ENCODE measurements at regions not wholly inside any gene's neighbourhood (a gene's known extent, or its start where the extent isn't known, plus 50 kb on each side); places are given as distances from the start of the nearest gene placed in this dataset.

DNA sequence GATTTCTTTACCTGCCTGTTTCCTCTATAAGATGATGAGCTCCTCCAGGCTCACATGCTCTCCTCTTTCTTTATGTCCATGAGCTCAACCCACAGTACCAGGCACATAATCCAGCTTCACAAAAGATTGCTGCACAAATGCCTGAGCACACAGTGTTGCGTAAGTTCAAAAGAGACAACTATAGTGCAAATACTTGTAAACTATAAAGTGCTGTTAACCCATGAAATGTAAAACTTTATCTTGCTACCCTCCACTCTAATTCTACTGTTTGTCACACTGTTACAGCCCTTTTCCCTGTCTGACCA lies 101.0 kb upstream of the LPP start:
- Histone ChIP-seq H3K79me2 (no peaks in the 10 kb centered on the region), H3K4me3 (ENCODE audit: low read depth, low read length) (no peak overlapping the region), H3K27me3 (ENCODE audit: control insufficient read depth, insufficient read depth, low read length) (no peaks in the 10 kb centered on the region), H3K4me2 (ENCODE audit: low read length) (no peak overlapping the region), H3K9me3 (ENCODE audit: control insufficient read depth, low read length) (no peaks in the 10 kb centered on the region), H3K36me3 (ENCODE audit: control insufficient read depth, insufficient read depth, low read length) (no peaks in the 10 kb centered on the region), H2AFZ (peak overlapping the region; percentile 90), H3K9ac (no peak overlapping the region), H3K27ac (peak overlapping the region; percentile 99), H3K4me1 (peaks cover 44% of the 10 kb centered on the region)
- TF ChIP-seq, protein P1, sequence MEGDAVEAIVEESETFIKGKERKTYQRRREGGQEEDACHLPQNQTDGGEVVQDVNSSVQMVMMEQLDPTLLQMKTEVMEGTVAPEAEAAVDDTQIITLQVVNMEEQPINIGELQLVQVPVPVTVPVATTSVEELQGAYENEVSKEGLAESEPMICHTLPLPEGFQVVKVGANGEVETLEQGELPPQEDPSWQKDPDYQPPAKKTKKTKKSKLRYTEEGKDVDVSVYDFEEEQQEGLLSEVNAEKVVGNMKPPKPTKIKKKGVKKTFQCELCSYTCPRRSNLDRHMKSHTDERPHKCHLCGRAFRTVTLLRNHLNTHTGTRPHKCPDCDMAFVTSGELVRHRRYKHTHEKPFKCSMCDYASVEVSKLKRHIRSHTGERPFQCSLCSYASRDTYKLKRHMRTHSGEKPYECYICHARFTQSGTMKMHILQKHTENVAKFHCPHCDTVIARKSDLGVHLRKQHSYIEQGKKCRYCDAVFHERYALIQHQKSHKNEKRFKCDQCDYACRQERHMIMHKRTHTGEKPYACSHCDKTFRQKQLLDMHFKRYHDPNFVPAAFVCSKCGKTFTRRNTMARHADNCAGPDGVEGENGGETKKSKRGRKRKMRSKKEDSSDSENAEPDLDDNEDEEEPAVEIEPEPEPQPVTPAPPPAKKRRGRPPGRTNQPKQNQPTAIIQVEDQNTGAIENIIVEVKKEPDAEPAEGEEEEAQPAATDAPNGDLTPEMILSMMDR (IDR thresholded peaks at IDR 0.05): no peak

DNA sequence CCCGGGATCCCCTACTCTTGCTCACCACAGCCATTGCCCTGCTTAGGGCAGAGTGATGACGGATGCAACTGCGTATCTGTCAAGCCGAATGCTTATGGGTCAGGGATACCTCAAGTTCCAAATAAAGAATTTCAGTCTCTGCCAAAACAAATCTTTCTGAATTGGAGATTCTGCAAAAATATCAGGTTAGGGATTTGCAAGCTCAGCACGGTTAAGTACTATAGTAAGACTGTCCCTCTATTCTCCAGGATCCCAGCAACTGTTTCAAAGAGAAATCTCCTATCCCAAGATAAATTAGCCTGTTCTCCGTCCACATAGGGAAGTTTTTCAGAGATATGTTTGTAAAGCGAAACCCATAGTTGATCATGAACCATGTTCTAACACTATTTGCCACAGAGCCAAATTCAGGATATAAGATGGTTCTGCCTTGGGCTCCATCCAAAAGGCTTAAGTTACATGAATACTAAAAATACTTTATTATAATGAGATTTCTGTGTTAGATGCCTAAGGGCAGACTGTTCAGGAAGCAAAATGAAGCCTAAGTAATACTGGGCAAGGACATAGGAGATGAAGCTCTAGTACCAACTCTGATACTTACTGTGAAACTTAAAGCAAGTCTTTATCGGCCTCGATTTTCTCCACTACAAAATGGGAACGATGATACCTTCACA lies 100.1 kb upstream of the LPP start:
- Histone ChIP-seq H3K9ac (no peak overlapping the region), H3K9me3 (ENCODE audit: control insufficient read depth, low read length) (no peaks in the 10 kb centered on the region), H3K27ac (peak overlapping the region; percentile 99), H3K79me2 (no peaks in the 10 kb centered on the region), H2AFZ (peak overlapping the region; percentile 90), H3K4me2 (ENCODE audit: low read length) (no peak overlapping the region), H3K27me3 (ENCODE audit: control insufficient read depth, insufficient read depth, low read length) (no peaks in the 10 kb centered on the region), H3K4me1 (peaks cover 44% of the 10 kb centered on the region), H3K36me3 (ENCODE audit: control insufficient read depth, insufficient read depth, low read length) (no peaks in the 10 kb centered on the region), H3K4me3 (ENCODE audit: low read depth, low read length) (no peak overlapping the region)
- TF ChIP-seq, protein P1 (IDR thresholded peaks at IDR 0.05): no peak

DNA sequence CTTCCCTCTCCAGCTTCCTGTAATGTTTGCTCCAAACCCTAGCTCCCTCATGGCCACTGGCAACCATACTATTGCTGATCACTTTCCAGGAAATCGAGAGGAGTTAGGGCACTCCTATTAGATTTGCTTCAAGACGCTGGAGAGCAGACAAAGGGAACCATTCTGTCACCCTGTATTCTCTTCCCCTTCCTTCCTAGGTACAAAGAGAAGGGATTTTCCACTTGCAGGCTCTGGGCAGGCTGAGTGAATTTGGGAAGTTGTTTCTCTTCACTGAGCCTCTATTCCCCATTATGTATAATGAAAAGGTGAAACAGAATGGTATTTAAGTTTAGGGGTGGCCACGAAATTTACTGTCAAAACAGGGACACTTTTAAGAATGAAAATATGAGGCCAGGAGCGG lies 99.4 kb upstream of the LPP start:
- H3K4me2 ChIP-seq (ENCODE audit: low read length): no peak overlapping the region
- peaks cover 41% of the 10 kb centered on the region for H3K4me1 ChIP-seq
- peak overlapping the region; percentile 90 for H2AFZ ChIP-seq
- no peaks in the 10 kb centered on the region for H3K27me3 ChIP-seq (ENCODE audit: control insufficient read depth, insufficient read depth, low read length)
- TF ChIP-seq, protein P1 (IDR thresholded peaks at IDR 0.05): no peak
- H3K9ac ChIP-seq: no peak overlapping the region
- no peaks in the 10 kb centered on the region for H3K9me3 ChIP-seq (ENCODE audit: control insufficient read depth, low read length)
- no peak overlapping the region for H3K4me3 ChIP-seq (ENCODE audit: low read depth, low read length)
- no peaks in the 10 kb centered on the region for H3K36me3 ChIP-seq (ENCODE audit: control insufficient read depth, insufficient read depth, low read length)
- H3K79me2 ChIP-seq: no peaks in the 10 kb centered on the region
- peak overlapping the region; percentile 99 for H3K27ac ChIP-seq

DNA sequence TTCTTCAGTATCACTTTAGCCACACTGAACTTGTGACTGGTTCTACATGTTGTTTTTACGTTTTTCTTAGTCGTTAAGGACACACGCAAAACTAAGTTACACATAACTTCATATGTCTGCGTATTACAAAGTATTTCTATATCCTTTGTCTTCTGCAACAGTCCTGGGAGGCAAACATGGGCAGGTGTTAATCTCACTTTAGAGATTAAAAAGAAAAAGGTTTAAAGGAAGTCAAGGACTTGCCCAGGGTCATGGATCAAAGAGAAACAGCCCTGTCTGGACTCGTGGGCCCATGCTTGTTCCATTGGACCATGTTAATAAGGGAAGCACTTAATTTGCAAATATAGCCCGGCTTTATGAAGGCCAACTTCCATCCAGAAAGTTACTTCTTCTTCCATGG lies 98.6 kb upstream of the LPP start:
- Histone ChIP-seq H3K79me2 (no peaks in the 10 kb centered on the region), H3K4me3 (ENCODE audit: low read depth, low read length) (no peak overlapping the region), H3K27me3 (ENCODE audit: control insufficient read depth, insufficient read depth, low read length) (no peaks in the 10 kb centered on the region), H3K4me1 (peaks cover 32% of the 10 kb centered on the region), H2AFZ (no peak overlapping the region), H3K36me3 (ENCODE audit: control insufficient read depth, insufficient read depth, low read length) (no peaks in the 10 kb centered on the region), H3K27ac (no peak overlapping the region), H3K4me2 (ENCODE audit: low read length) (no peak overlapping the region), H3K9ac (no peak overlapping the region), H3K9me3 (ENCODE audit: control insufficient read depth, low read length) (no peaks in the 10 kb centered on the region)
- TF ChIP-seq, protein P1 (IDR thresholded peaks at IDR 0.05): no peak

DNA sequence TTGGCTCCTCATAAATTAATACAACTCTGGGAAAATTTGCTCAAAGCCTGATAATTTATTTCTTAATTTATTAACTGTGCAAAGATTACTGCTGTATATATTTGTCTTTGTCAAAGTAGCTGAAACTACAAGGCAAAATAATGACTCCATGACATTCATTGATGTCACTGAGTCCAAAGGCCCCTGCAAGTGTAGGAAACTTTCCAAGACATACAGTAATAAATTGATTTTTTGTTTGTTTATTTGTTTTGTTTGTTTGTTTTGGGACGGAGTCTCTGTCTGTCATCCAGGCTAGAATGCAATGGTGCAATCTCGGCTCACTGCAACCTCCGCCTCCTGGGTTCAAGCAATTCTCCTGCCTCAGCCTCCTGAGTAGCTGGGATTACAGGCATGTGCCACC lies 96.8 kb upstream of the LPP start:
- peaks cover 33% of the 10 kb centered on the region for H3K4me1 ChIP-seq
- no peaks in the 10 kb centered on the region for H3K27me3 ChIP-seq (ENCODE audit: control insufficient read depth, insufficient read depth, low read length)
- H3K4me3 ChIP-seq (ENCODE audit: low read depth, low read length): no peak overlapping the region
- no peak overlapping the region for H3K9ac ChIP-seq
- H3K27ac ChIP-seq: no peak overlapping the region
- TF ChIP-seq, protein P1 (IDR thresholded peaks at IDR 0.05): no peak
- H3K79me2 ChIP-seq: no peaks in the 10 kb centered on the region
- H3K9me3 ChIP-seq (ENCODE audit: control insufficient read depth, low read length): no peaks in the 10 kb centered on the region
- no peak overlapping the region for H3K4me2 ChIP-seq (ENCODE audit: low read length)
- H2AFZ ChIP-seq: no peak overlapping the region
- no peaks in the 10 kb centered on the region for H3K36me3 ChIP-seq (ENCODE audit: control insufficient read depth, insufficient read depth, low read length)
